Omental fat pad (tissue), 3 donors: ENCODE measurements at regions not wholly inside any gene's neighbourhood (a gene's known extent, or its start where the extent isn't known, plus 50 kb on each side); places are given as distances from the start of the nearest gene placed in this dataset.

Experiments
- ATAC-seq: fragments of 150-250 bp; one replicate; pipeline ENCODE4 v1.9.1; 2016; ENCODE audit warnings: mild to moderate bottlenecking, moderate library complexity; ENCODE audit not compliant: low FRiP score
- DNase-seq: peaks from one replicate; pipeline ENCODE4 v3.0.0-alpha.2; 2019; ENCODE audit warnings: low spot score
- TF ChIP-seq, protein P1 (sequence below), 3 donors: fragments of 450-650 bp; IDR thresholded peaks; one replicate each; pipeline ENCODE4 v1.5.1; 2016 to 2017; ENCODE audit warnings: antibody characterized with exemption in 3 of 3, mild to moderate bottlenecking in 3 of 3, moderate library complexity in 2 of 3

DNA sequence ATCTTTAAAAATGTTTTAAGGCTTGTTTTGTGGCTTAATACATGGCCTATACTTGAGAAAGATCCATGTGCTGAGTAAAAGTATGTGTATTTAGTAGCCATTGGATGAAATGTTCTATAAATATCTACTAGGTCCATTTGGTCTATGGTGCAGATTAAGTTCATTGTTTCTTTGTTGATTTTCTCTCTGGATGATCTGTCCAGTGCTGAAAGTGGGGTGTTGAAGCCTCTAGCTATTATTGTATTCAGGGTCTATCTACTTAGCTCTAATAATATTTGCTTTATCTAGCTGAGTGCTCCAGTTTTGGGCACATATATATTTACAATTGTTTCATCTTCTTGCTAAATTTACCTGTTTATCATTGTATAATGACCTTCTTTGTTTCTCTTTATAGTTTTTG is 272.2 kb upstream of the NR4A3 start:
- DNase-seq (no peak), ATAC-seq (no peak)
- TF ChIP-seq, protein P1, sequence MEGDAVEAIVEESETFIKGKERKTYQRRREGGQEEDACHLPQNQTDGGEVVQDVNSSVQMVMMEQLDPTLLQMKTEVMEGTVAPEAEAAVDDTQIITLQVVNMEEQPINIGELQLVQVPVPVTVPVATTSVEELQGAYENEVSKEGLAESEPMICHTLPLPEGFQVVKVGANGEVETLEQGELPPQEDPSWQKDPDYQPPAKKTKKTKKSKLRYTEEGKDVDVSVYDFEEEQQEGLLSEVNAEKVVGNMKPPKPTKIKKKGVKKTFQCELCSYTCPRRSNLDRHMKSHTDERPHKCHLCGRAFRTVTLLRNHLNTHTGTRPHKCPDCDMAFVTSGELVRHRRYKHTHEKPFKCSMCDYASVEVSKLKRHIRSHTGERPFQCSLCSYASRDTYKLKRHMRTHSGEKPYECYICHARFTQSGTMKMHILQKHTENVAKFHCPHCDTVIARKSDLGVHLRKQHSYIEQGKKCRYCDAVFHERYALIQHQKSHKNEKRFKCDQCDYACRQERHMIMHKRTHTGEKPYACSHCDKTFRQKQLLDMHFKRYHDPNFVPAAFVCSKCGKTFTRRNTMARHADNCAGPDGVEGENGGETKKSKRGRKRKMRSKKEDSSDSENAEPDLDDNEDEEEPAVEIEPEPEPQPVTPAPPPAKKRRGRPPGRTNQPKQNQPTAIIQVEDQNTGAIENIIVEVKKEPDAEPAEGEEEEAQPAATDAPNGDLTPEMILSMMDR (IDR thresholded peaks at IDR 0.05): no peak

DNA sequence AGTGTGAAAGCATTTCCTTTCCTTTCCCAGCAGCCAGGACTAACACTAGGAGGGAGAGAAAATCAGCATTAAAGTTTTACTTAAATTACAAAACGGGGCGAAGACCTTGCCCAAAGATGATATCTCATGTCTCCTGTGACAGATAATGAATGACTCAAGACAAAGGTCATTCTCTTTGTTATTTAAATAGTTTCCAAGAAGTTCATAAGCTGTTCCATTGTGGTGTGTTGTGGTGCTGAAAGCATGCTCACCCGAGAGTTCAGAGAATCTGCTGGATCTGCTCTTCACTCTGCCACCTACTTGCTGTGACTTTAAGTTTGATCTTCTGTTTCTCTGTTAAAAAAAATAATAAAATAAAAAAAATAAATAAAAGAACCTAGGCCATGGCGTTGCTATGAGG is 265.9 kb upstream of the NR4A3 start:
- no peak for DNase-seq
- no peak for ATAC-seq
- TF ChIP-seq, protein P1 (IDR thresholded peaks at IDR 0.05): no peak

DNA sequence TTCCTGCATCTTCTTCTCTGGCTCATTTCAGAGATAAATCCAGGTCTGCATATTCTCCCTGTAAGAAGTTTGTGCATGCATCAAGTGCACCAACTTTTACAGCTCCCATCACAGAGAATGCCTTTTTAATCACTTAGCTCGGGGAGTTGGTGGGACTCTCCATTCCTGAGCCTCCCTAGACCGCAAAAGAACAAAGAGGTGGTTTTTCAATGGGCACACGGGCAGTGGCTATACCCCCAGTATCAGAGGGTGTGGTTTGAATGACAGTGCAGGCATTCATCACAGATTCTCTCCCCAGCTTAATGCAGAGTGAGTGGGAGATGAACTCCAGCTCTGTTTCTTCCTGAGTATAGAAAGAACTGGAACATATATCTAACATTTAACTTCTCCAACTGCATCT is 264.7 kb upstream of the NR4A3 start:
- DNase-seq (no peak), ATAC-seq (no peak)
- TF ChIP-seq, protein P1 (IDR thresholded peaks at IDR 0.05): no peak

DNA sequence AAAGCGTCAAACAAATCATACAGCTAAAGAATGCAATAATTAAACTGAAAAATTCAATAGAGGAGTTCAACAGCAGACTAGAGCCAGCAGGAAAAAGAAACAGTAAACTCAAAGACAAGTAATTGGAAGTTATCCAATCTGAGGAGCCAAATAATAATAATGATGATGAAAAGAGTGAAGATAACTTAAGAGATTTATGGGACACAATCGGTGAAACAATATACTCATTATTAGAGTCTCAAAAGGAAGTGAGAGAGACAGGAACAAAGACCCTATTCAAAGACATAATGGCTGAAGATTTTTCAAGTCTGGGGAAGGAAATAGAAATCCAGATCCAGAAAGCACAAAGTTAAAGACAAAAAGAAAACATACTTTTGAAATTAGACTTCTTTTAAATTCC is 263.9 kb upstream of the NR4A3 start:
- DNase-seq (no peak), ATAC-seq (no peak)
- TF ChIP-seq, protein P1 (IDR thresholded peaks at IDR 0.05): no peak

DNA sequence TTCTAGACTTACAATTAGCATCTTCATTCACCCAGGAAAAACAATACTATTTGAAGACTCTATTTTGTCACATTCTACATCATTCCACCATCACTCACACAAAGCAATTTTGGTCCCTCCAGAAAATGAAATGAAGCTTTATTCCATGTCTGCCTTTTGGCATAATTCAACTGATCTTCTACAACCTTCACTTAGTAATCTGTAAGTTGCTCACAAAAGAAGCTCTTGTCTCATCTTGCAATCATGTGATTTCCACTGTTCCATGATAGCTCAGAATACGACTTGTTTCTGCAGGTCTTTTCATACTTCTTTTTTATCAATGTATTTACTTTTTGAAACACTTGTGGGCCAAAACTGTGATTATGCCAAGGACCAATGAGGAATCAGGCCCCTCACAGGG is 261.9 kb upstream of the NR4A3 start:
- no peak for DNase-seq
- TF ChIP-seq, protein P1 (IDR thresholded peaks at IDR 0.05): no peak

DNA sequence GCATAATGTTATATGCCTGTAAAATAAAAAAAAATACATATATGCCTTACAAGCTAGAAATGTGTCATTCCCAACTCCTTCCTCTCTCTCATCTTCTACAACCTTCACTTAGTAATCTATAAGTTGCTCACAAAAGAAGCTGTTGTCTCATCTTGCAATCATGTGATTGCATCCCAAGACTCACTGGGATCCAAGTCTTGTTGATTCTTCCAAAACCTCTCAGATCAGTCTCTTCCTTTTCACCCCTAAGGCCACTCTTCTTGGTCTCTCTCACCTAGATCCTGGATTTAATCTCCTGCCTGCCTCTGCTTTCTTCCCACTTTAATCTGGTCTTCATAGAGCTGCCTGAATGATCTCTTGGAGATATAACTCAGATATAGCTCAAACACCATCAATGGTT is 261.1 kb upstream of the NR4A3 start:
- no peak for ATAC-seq
- DNase-seq: no peak
- TF ChIP-seq, protein P1 (IDR thresholded peaks at IDR 0.05): no peak

More for the DNA sequence above, 261.9 kb upstream of the NR4A3 start:
- ATAC-seq: no peak

DNA sequence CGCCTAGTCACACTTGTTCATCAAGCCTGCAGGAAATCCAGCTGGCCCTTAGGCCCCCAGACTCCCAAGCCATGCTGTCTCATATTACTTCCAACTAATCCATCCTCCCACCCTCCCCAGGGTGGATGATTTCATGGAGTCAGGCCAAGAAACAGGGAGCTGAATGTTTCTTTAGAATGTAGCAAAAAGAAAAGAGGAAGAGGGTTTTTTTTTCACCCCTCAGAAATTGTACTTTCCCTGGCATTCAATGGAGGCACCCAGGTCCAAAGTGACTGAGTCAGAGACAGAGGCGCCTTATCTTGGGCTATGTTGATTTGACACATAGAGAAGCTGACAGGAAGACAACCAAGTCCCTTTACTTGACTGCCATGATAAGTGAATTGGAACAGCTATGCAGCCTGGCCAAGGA is 260.2 kb upstream of the NR4A3 start:
- ATAC-seq (no peak), DNase-seq (no peak)
- TF ChIP-seq, protein P1 (IDR thresholded peaks at IDR 0.05): no peak
